ENCODE measurements at regions not wholly inside any gene's neighbourhood (a gene's known extent, or its start where the extent isn't known, plus 50 kb on each side); places are given as distances from the start of the nearest gene placed in this dataset.

DNA sequence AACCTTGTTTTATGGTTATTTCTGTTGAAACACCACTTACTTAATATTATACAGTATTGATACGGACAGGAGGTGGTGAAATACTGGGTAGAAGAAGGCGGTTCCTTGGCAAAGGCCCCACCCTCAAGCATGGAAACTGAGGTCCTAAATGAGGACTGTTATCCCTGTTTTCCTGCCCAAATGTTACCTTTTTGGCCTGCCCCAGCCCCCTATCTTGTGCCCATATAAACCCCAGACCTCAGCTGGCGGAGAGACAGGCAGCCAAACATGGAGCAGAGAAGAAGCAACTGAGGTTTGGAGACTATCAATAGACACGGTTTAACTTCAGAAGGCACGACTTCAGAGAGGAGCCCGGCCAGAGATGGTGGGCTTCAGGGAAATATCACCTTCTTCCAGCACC is 640.1 kb downstream of the PTPRU start:
- DNase-seq (ENCODE audit: insufficient read length, low spot score) (no peak), FAIRE-seq (no peak)
- TF ChIP-seq, protein P1, sequence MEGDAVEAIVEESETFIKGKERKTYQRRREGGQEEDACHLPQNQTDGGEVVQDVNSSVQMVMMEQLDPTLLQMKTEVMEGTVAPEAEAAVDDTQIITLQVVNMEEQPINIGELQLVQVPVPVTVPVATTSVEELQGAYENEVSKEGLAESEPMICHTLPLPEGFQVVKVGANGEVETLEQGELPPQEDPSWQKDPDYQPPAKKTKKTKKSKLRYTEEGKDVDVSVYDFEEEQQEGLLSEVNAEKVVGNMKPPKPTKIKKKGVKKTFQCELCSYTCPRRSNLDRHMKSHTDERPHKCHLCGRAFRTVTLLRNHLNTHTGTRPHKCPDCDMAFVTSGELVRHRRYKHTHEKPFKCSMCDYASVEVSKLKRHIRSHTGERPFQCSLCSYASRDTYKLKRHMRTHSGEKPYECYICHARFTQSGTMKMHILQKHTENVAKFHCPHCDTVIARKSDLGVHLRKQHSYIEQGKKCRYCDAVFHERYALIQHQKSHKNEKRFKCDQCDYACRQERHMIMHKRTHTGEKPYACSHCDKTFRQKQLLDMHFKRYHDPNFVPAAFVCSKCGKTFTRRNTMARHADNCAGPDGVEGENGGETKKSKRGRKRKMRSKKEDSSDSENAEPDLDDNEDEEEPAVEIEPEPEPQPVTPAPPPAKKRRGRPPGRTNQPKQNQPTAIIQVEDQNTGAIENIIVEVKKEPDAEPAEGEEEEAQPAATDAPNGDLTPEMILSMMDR (IDR thresholded peaks at IDR 0.05; ENCODE audit: insufficient read depth, missing control alignments) = no peak

- FAIRE-seq (no peak), DNase-seq (ENCODE audit: insufficient read length, low spot score) (no peak)
- TF ChIP-seq, protein P1 (IDR thresholded peaks at IDR 0.05; ENCODE audit: insufficient read depth, missing control alignments) = no peak
Measured at GRCh38 chr1:29875557-29876028, 639.3 kb downstream of the PTPRU start.

DNA sequence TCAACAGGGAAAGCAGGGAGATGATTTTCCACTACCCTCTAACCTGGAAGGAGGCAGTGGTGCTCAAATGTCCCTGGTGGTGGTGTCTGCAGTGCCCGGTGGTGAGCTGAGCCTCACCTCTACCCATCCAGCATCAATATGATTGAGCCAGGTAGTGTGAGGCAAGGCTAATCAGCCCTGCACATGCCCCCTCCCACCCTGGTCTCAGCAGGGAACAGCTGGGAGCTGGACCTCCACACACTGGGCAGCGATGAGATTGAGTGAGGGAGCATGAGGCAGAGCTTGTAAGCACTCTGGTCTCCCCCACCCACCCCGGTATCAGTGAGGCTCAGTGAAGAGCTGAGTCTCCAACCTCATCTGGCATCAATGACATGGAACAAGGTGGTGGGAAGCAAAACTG is 634.3 kb downstream of the PTPRU start:
- TF ChIP-seq, protein P1 (IDR thresholded peaks at IDR 0.05; ENCODE audit: insufficient read depth, missing control alignments) = no peak
- no peak for DNase-seq (ENCODE audit: insufficient read length, low spot score)
- no peak for FAIRE-seq

DNA sequence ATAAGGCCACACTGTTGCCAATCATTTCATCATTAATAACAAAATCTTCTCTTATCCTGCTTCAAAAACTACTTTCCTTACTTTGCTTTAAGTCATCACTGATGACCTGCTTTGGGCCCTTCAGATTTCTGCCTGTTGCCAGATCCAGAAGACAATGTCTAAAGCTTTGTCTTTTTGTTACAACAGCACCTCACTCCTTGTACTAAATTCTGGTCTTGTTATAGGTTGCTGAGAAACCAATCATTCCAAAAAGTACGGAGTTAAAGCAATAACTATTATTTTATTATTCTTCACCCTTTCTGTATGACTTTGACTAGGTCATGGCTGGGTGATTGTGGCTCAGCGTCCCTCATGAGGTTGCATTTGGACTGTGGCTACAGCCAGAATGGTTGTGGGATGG is 633.5 kb downstream of the PTPRU start:
- FAIRE-seq (no peak), DNase-seq (ENCODE audit: insufficient read length, low spot score) (no peak)
- TF ChIP-seq, protein P1 (IDR thresholded peaks at IDR 0.05; ENCODE audit: insufficient read depth, missing control alignments) = no peak

DNA sequence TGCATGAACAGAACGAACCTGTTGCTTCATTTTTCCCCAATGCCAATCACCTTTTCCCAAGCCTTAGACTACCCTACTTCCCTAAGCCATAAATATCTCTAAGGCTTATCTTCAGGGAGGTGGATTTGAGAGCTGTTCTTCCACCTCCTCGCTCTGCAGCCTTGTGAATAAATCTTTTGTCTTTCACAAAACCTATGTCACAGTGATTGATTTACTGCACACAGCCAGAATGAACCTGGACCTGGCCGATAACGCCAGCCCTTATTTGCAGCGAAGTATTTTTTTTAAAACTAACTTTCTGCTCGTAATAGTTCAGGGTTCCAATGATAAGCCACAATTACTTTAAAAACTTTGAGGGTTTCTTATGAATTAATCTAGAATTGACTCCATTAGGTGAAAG is 632.6 kb downstream of the PTPRU start:
- FAIRE-seq = no peak
- TF ChIP-seq, protein P1 (IDR thresholded peaks at IDR 0.05; ENCODE audit: insufficient read depth, missing control alignments) = no peak
- no peak for DNase-seq (ENCODE audit: insufficient read length, low spot score)

GRCh38 chr1:29868096-29868495 is 631.8 kb downstream of the PTPRU start:
- TF ChIP-seq, protein P1 (IDR thresholded peaks at IDR 0.05; ENCODE audit: insufficient read depth, missing control alignments) = no peak
- DNase-seq (ENCODE audit: insufficient read length, low spot score) = no peak
- no peak for FAIRE-seq

DNA sequence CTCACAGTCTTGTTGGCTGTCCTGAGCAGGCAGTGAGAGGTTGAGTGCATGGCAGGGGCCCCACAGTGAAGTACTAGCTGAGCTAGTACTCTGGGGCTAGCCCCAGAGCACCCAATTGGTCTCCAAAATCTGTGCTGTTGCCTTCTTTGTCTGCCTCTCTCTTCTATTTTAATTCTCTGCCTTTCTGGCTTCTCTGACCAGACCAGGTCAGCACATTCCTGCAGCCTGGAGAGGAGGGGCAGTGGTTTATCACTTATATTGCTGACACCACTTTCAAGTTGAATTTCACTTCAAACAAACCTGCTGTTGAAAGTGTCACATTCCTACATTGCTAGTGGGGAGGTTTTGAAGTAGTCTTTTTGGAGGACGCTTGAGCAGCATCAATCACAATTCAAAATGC is 628.7 kb downstream of the PTPRU start:
- TF ChIP-seq, protein P1 (IDR thresholded peaks at IDR 0.05; ENCODE audit: insufficient read depth, missing control alignments) = no peak
- no peak for DNase-seq (ENCODE audit: insufficient read length, low spot score)
- no peak for FAIRE-seq

Measured in D721Med (cell line).